Lower leg skin (tissue), 3 donors: ENCODE measurements at regions not wholly inside any gene's neighbourhood (a gene's known extent, or its start where the extent isn't known, plus 50 kb on each side); places are given as distances from the start of the nearest gene placed in this dataset.

Experiments used
- CTCF ChIP-seq, 3 donors: fragments of 450-650 bp; IDR thresholded peaks; one replicate each; pipeline ENCODE4 v1.5.1; 2016; ENCODE audit warnings: antibody characterized with exemption in 3 of 3, mild to moderate bottlenecking in 3 of 3, moderate library complexity in 2 of 3
- POLR2A ChIP-seq, 2 donors: fragments of 450-650 bp; IDR thresholded peaks; one replicate each; pipeline ENCODE4 v1.6.1; 2016 to 2017; ENCODE audit warnings: antibody characterized with exemption in 2 of 2, mild to moderate bottlenecking in 1 of 2, moderate library complexity in 1 of 2

- TF ChIP-seq CTCF (IDR thresholded peaks at IDR 0.05) (no peak), POLR2A (IDR thresholded peaks at IDR 0.05) (no peak)
Observed at GRCh38 chr15:67911727-67912126, 71.9 kb upstream of the RNU6-1 start.
